Tibial nerve (tissue), 4 donors: ENCODE measurements at regions not wholly inside any gene's neighbourhood (a gene's known extent, or its start where the extent isn't known, plus 50 kb on each side); places are given as distances from the start of the nearest gene placed in this dataset.

Experiments used
- DNase-seq, 2 donors: peaks; one replicate each; pipeline ENCODE4 v3.0.0-alpha.2; 2019; ENCODE audit warnings: low spot score in 2 of 2
- H3K27ac ChIP-seq, 4 donors: fragments of 200-600 bp; sonication (generic) in 3 of 4; one replicate each; pipeline ENCODE4 v1.5.1; 2017 to 2019; ENCODE audit warnings: mild to moderate bottlenecking in 1 of 4
- H3K27me3 ChIP-seq, 2 donors: fragments of 200-600 bp; sonication (generic) in 1 of 2; one replicate each; pipeline versions ENCODE4 v1.5.1 to v1.6.0; 2017 to 2019
- H3K36me3 ChIP-seq, 3 donors: fragments of 200-600 bp; sonication (generic); one replicate each; pipeline ENCODE4 v1.5.1; 2018 to 2019
- H3K4me1 ChIP-seq, 4 donors: fragments of 200-600 bp; sonication (generic) in 3 of 4; one replicate each; pipeline ENCODE4 v1.5.1; 2017 to 2019
- H3K4me3 ChIP-seq, 4 donors: fragments of 200-600 bp; sonication (generic) in 3 of 4; one replicate each; pipeline ENCODE4 v1.5.1; 2017 to 2019; ENCODE audit warnings: mild to moderate bottlenecking in 1 of 4, moderate library complexity in 1 of 4
- H3K9me3 ChIP-seq, 4 donors: fragments of 200-600 bp; sonication (generic) in 3 of 4; one replicate each; pipeline ENCODE4 v1.5.1; 2017 to 2019
- CTCF ChIP-seq, 5 experiments: fragments of 200-600 bp in 3 of 5; fragments of 450-650 bp in 2 of 5; sonication (generic) in 3 of 5; IDR thresholded peaks; one replicate each; pipeline ENCODE4 v1.5.1; 2016 to 2019; ENCODE audit warnings: antibody characterized with exemption in 5 of 5, mild to moderate bottlenecking in 3 of 5, moderate library complexity in 2 of 5
- EP300 ChIP-seq, 2 donors: sonication (generic); formaldehyde crosslinking; IDR thresholded peaks; one replicate each; pipeline ENCODE4 v1.6.1; 2017; ENCODE audit warnings: antibody characterized with exemption in 2 of 2, mild to moderate bottlenecking in 1 of 2
- POLR2A ChIP-seq, 2 donors: fragments of 450-650 bp; IDR thresholded peaks; one replicate each; pipeline ENCODE4 v1.6.1; 2017; ENCODE audit warnings: antibody characterized with exemption in 2 of 2, mild to moderate bottlenecking in 2 of 2, moderate library complexity in 2 of 2
- WGBS, 2 donors: methylation state at CpG; one replicate each; pipeline ENCODE4 v1.1.5; 2018; 5-methylcytosine and 5-hydroxymethylcytosine counted together

GRCh38 chr3:178393824-178394223, 142.4 kb upstream of the KCNMB2 start:
- Histone ChIP-seq H3K4me1 (peaks cover 0 to 8% (median 2%) of the 10 kb centered on the region in 4 donors), H3K4me3 (no peak overlapping the region), H3K9me3 (peaks cover 0 to 5% (median 0%) of the 10 kb centered on the region in 4 donors), H3K27ac (no peak overlapping the region), H3K27me3 (no peaks in the 10 kb centered on the region), H3K36me3 (no peaks in the 10 kb centered on the region)
- DNase-seq = no peak
- TF ChIP-seq CTCF (IDR thresholded peaks at IDR 0.05) (no peak), POLR2A (IDR thresholded peaks at IDR 0.05) (no peak), EP300 (IDR thresholded peaks at IDR 0.05) (no peak)

- no peak for TF ChIP-seq EP300 (IDR thresholded peaks at IDR 0.05)
- TF ChIP-seq CTCF (IDR thresholded peaks at IDR 0.05) = no peak
- no peak for TF ChIP-seq POLR2A (IDR thresholded peaks at IDR 0.05)
- no peaks in the 10 kb centered on the region for H3K36me3 ChIP-seq
- WGBS, 2 donors = 95 to 98% methylated on average over 2 of the region's 2 CpGs
- no peak for DNase-seq
- peaks cover 0 to 8% (median 2%) of the 10 kb centered on the region in 4 donors for H3K4me1 ChIP-seq
- no peak overlapping the region for H3K27ac ChIP-seq
- no peaks in the 10 kb centered on the region for H3K27me3 ChIP-seq
- peaks cover 0 to 8% (median 0%) of the 10 kb centered on the region in 4 donors for H3K9me3 ChIP-seq
- no peak overlapping the region for H3K4me3 ChIP-seq
Observed at GRCh38 chr3:178396318-178396717, 139.9 kb upstream of the KCNMB2 start.

- DNase-seq = no peak
- Histone ChIP-seq H3K4me1 (peaks cover 0 to 8% (median 1%) of the 10 kb centered on the region in 4 donors), H3K9me3 (peaks cover 0 to 8% (median 0%) of the 10 kb centered on the region in 4 donors), H3K27ac (no peak overlapping the region), H3K4me3 (no peak overlapping the region), H3K36me3 (no peaks in the 10 kb centered on the region), H3K27me3 (no peaks in the 10 kb centered on the region)
- TF ChIP-seq POLR2A (IDR thresholded peaks at IDR 0.05) (no peak), EP300 (IDR thresholded peaks at IDR 0.05) (no peak), CTCF (IDR thresholded peaks at IDR 0.05) (no peak)
- 82 to 87% methylated on average over 2 of the region's 2 CpGs for WGBS, 2 donors
Observed at GRCh38 chr3:178397202-178397601, 139.0 kb upstream of the KCNMB2 start.

GRCh38 chr3:178397836-178398235, 138.4 kb upstream of the KCNMB2 start:
- H3K4me3 ChIP-seq = no peak overlapping the region
- H3K36me3 ChIP-seq = no peaks in the 10 kb centered on the region
- H3K27ac ChIP-seq = no peak overlapping the region
- H3K9me3 ChIP-seq = peaks cover 0 to 8% (median 0%) of the 10 kb centered on the region in 4 donors
- no peak for TF ChIP-seq POLR2A (IDR thresholded peaks at IDR 0.05)
- TF ChIP-seq EP300 (IDR thresholded peaks at IDR 0.05) = no peak
- no peak for TF ChIP-seq CTCF (IDR thresholded peaks at IDR 0.05)
- H3K4me1 ChIP-seq = peaks cover 0 to 1% (median 0%) of the 10 kb centered on the region in 4 donors
- H3K27me3 ChIP-seq = no peaks in the 10 kb centered on the region
- no peak for DNase-seq
- 91 to 93% methylated on average over 1 of the region's 1 CpG for WGBS, 2 donors

- H3K27ac ChIP-seq = no peak overlapping the region
- no peak for DNase-seq
- 38 to 56% methylated on average over 2 of the region's 2 CpGs for WGBS, 2 donors
Observed at GRCh38 chr3:178404961-178405360, 131.3 kb upstream of the KCNMB2 start.

More at GRCh38 chr3:178404961-178405360, 131.3 kb upstream of the KCNMB2 start:
- Histone ChIP-seq H3K27me3 (no peaks in the 10 kb centered on the region), H3K9me3 (no peaks in the 10 kb centered on the region), H3K36me3 (no peaks in the 10 kb centered on the region), H3K4me1 (peaks cover 0 to 11% (median 0%) of the 10 kb centered on the region in 4 donors), H3K4me3 (no peak overlapping the region)
- no peak for TF ChIP-seq EP300 (IDR thresholded peaks at IDR 0.05)
- TF ChIP-seq CTCF (IDR thresholded peaks at IDR 0.05) = no peak
- no peak for TF ChIP-seq POLR2A (IDR thresholded peaks at IDR 0.05)
